Neural crest cell (in vitro differentiated cells): ENCODE measurements at regions not wholly inside any gene's neighbourhood (a gene's known extent, or its start where the extent isn't known, plus 50 kb on each side); places are given as distances from the start of the nearest gene placed in this dataset.

Experiments
- DNase-seq: peaks from one replicate; pipeline ENCODE4 v3.0.0; 2021; ENCODE audit warnings: low read depth, mixed read lengths, low spot score
- H3K27ac Mint-ChIP-seq: one replicate; pipeline ENCODE4 v1.8.0; 2021; ENCODE audit warnings: mild to moderate bottlenecking, mixed read lengths; ENCODE audit not compliant: unreplicated experiment
- H3K27me3 Mint-ChIP-seq: 2 replicates; pipeline ENCODE4 v1.8.0; 2021; ENCODE audit warnings: low read depth, mild to moderate bottlenecking, mixed read lengths
- H3K36me3 Mint-ChIP-seq: 2 replicates; pipeline ENCODE4 v1.8.0; 2021; ENCODE audit warnings: low read depth, mild to moderate bottlenecking, mixed read lengths
- H3K4me1 Mint-ChIP-seq: 2 replicates; pipeline ENCODE4 v1.8.0; 2021; ENCODE audit warnings: mixed read lengths
- H3K4me3 Mint-ChIP-seq: one replicate; pipeline ENCODE4 v1.8.0; 2021; ENCODE audit warnings: mild to moderate bottlenecking, mixed read lengths
- H3K9me3 Mint-ChIP-seq: 2 replicates; pipeline ENCODE4 v1.8.0; 2021; ENCODE audit warnings: mixed read lengths
- CTCF ChIP-seq: fragments of 200-600 bp; sonication (generic); conservative IDR thresholded peaks from 2 replicates; pipeline ENCODE4 v1.5.0; 2021; ENCODE audit warnings: antibody characterized with exemption, mild to moderate bottlenecking

- Mint-ChIP-seq H3K36me3 (no peaks in the 10 kb centered on the region), H3K4me1 (peaks cover 1% of the 10 kb centered on the region), H3K27ac (peak overlapping the region; percentile 46), H3K4me3 (no peak overlapping the region), H3K27me3 (peaks cover 15% of the 10 kb centered on the region), H3K9me3 (peaks cover 5% of the 10 kb centered on the region)
- DNase-seq: no peak
- TF ChIP-seq CTCF: no peak
Observed at GRCh38 chr10:123535386-123535785, 130.8 kb upstream of the GPR26 start.

GRCh38 chr10:123536176-123536845 lies 129.8 kb upstream of the GPR26 start:
- no peak for TF ChIP-seq CTCF
- Mint-ChIP-seq H3K4me1 (no peaks in the 10 kb centered on the region), H3K9me3 (peaks cover 5% of the 10 kb centered on the region), H3K4me3 (no peak overlapping the region), H3K27ac (no peak overlapping the region), H3K36me3 (no peaks in the 10 kb centered on the region), H3K27me3 (peaks cover 19% of the 10 kb centered on the region)
- DNase-seq: no peak

- H3K27ac Mint-ChIP-seq: no peak overlapping the region
- no peaks in the 10 kb centered on the region for H3K36me3 Mint-ChIP-seq
- peaks cover 22% of the 10 kb centered on the region for H3K27me3 Mint-ChIP-seq
- DNase-seq: no peak
- no peak overlapping the region for H3K4me3 Mint-ChIP-seq
- peaks cover 5% of the 10 kb centered on the region for H3K9me3 Mint-ChIP-seq
- no peaks in the 10 kb centered on the region for H3K4me1 Mint-ChIP-seq
- no peak for TF ChIP-seq CTCF
Observed at GRCh38 chr10:123537188-123537961, 128.8 kb upstream of the GPR26 start.

DNA sequence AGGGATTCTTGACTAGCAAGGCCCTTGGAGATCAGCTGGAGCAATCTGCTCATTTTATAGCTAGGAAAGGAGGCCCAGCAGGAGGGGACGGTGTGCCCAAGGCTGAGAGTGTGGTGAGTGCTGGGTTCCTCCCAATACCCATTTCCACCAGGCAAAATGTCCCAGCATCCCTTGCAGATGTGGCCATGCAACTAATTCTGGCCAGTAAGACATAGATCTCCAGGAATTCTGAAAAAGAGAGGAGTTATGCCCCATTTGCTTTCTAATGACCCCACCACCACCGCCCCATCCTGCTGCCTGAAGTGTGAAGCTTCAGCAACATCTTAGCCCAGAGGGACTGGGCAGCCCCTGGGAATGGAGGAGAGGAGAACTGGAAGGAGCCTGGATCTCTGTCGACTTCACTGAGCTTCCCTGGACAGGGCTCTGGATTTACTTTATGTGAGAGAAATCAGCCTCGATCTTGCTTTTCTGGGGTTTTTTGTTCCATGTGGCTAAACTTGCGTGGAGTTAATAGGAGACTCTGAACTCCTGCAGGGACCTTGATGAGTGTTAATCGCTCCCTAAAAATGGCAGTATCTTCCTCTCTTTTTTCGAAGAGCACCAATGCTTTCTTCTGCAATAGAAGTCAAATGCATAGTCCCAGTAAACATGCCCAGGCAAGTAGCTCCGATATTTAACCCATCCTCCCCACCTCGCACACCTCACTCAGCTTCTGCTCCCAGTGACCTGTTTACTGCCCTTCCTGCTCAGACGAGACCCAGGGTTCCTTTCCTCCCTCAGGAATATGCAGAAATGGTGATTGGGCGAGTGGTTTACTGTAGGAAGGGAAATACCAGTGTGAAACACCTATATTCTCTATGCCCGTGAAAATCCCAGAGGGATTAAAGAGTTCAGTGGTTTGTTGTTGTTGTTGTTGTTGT lies 127.5 kb upstream of the GPR26 start:
- Mint-ChIP-seq H3K4me3 (no peak overlapping the region), H3K36me3 (no peaks in the 10 kb centered on the region), H3K27ac (no peak overlapping the region), H3K4me1 (no peaks in the 10 kb centered on the region), H3K9me3 (no peaks in the 10 kb centered on the region), H3K27me3 (peaks cover 22% of the 10 kb centered on the region)
- TF ChIP-seq CTCF: no peak
- DNase-seq: no peak

DNA sequence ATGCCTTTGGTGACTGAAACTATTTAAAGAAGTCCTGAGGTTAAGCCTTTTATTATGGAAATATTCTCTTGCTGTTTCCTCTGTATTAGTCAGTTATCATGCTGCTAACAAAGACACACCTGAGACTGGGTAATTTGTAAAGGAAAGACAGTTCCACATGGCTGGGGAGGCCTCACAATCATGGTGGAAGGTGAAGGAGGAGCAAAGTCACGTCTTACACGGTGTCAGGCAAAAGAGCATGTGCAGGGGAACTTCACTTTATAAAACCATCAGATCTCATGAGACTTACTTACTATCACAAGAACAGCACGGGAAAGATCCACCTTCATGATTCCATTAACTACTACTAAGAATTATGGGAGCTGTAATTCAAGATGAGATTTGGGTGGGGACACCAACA lies 121.2 kb upstream of the GPR26 start:
- Mint-ChIP-seq H3K27me3 (peaks cover 19% of the 10 kb centered on the region), H3K4me1 (no peaks in the 10 kb centered on the region), H3K9me3 (no peaks in the 10 kb centered on the region), H3K27ac (no peak overlapping the region), H3K4me3 (no peak overlapping the region), H3K36me3 (no peaks in the 10 kb centered on the region)
- no peak for TF ChIP-seq CTCF
- no peak for DNase-seq
